ENCODE measurements at regions not wholly inside any gene's neighbourhood (a gene's known extent, or its start where the extent isn't known, plus 50 kb on each side); places are given as distances from the start of the nearest gene placed in this dataset.

DNA sequence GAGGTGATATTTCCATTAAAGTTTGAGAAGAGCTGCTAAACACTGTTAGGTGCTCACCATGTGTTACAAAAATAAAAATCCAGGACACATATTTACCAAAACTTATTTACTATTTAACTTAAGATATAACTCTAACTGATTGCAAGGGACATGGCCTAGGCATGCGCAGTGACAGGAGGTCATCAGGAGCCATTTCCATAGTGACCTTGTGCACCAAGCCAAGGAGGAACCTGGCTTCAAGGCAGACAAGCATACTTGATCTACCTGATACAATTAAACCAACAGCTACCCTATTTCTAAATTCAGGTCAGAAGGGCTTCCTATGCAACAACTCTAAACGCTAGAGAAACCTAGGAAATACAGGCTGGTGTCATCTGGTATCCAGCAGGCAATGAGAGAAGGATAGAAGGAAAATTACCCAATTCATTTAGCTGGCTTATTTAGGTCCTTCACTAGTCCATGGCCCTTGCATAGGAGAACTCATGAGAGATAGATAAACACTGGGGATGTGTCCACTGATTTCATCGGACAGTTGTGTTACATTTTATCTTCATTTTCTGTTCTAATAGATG, 134.4 kb downstream of the FOXB1 start:
- no peak for TF ChIP-seq POLR2A (IDR thresholded peaks at IDR 0.05)
- TF ChIP-seq, protein P1, sequence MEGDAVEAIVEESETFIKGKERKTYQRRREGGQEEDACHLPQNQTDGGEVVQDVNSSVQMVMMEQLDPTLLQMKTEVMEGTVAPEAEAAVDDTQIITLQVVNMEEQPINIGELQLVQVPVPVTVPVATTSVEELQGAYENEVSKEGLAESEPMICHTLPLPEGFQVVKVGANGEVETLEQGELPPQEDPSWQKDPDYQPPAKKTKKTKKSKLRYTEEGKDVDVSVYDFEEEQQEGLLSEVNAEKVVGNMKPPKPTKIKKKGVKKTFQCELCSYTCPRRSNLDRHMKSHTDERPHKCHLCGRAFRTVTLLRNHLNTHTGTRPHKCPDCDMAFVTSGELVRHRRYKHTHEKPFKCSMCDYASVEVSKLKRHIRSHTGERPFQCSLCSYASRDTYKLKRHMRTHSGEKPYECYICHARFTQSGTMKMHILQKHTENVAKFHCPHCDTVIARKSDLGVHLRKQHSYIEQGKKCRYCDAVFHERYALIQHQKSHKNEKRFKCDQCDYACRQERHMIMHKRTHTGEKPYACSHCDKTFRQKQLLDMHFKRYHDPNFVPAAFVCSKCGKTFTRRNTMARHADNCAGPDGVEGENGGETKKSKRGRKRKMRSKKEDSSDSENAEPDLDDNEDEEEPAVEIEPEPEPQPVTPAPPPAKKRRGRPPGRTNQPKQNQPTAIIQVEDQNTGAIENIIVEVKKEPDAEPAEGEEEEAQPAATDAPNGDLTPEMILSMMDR (IDR thresholded peaks at IDR 0.05) = no peak

All from uterus (tissue), 2 donors.